ENCODE measurements at regions not wholly inside any gene's neighbourhood (a gene's known extent, or its start where the extent isn't known, plus 50 kb on each side); places are given as distances from the start of the nearest gene placed in this dataset.

DNA sequence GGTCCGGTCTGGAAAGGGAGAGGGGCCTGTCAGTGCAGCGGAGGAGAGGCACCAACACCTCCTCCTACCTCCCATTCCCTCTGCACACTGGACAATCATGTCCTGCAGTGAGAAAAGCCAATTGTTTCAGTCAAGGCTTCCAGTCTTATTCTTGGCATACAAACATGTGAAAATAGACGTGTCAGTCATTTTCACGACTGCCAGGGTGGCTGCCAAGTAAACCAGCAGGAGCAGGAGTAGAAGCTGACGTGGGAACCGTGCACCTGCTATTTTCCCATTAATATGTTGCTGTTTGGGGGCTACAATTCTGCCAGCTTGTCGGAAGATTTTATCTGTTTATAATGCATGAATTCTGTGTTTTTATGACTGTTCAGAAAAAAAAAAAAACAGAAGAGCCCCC is 202.3 kb downstream of the SPP2 start:
- Histone ChIP-seq H3K14ac (ENCODE audit: insufficient read depth, low read length) (no peak overlapping the region), H3K4ac (ENCODE audit: low read depth, low read length) (no peak overlapping the region), H3K27me3 (ENCODE audit: insufficient read depth, low read length) (no peaks in the 10 kb centered on the region), H3K79me2 (ENCODE audit: insufficient read depth, low read length) (no peaks in the 10 kb centered on the region), H4K8ac (replicated peaks; ENCODE audit: insufficient read length, low read depth, low read length) (no peak overlapping the region), H4K91ac (ENCODE audit: insufficient read length, low read depth, low read length) (no peak overlapping the region), H3K56ac (ENCODE audit: insufficient read length, low read depth, low read length) (no peak overlapping the region), H4K5ac (ENCODE audit: insufficient read length, low read depth, low read length) (no peak overlapping the region), H3K9ac (ENCODE audit: extremely low read depth, insufficient read length, low read length) (no peak overlapping the region), H3T11ph (ENCODE audit: low read length) (no peak overlapping the region), H3K23ac (ENCODE audit: insufficient read length, low read depth, low read length) (no peak overlapping the region), H2BK5ac (ENCODE audit: insufficient read length, low read length) (no peak overlapping the region), H2AK5ac (ENCODE audit: insufficient read length, low read length) (no peak overlapping the region), H2BK120ac (ENCODE audit: low read depth, low read length, poor library complexity, severe bottlenecking) (no peak overlapping the region), H2BK15ac (ENCODE audit: low read depth, low read length) (no peak overlapping the region), H2BK20ac (ENCODE audit: low read depth, low read length, poor library complexity, severe bottlenecking) (no peak overlapping the region), H3K27ac (ENCODE audit: insufficient read length, low read depth, low read length) (no peak overlapping the region), H3K4me1 (ENCODE audit: insufficient read depth, low read length) (peaks cover 2% of the 10 kb centered on the region; the same call in 1 of the 2 replicates), H3K79me1 (ENCODE audit: insufficient read depth, low read depth, low read length, poor library complexity, severe bottlenecking) (no peaks in the 10 kb centered on the region), H4K20me1 (ENCODE audit: control insufficient read depth, insufficient read depth, insufficient read length) (no peaks in the 10 kb centered on the region), H3K23me2 (ENCODE audit: insufficient read length, low read depth, low read length, poor library complexity, severe bottlenecking) (no peaks in the 10 kb centered on the region), H2BK12ac (ENCODE audit: insufficient read length, low read depth, low read length) (no peak overlapping the region), H3K9me3 (ENCODE audit: control insufficient read depth, low read depth, low read length) (no peaks in the 10 kb centered on the region), H3K18ac (ENCODE audit: insufficient read length, low read depth, low read length) (no peak overlapping the region), H2AFZ (ENCODE audit: low read length) (no peak overlapping the region), H3K4me2 (ENCODE audit: insufficient read depth, insufficient read length, low read length) (no peak overlapping the region)
- H3K9me3 Mint-ChIP-seq, result peaks cover 9 to 11% of the 10 kb centered on the region in 2 experiments; a peak in 4 of 5 replicates
- no peak for DNase-seq
- peaks cover 6% of the 10 kb centered on the region for H3K27me3 Mint-ChIP-seq (ENCODE audit: low read depth)
- H3K27ac Mint-ChIP-seq, result no peak overlapping the region
- H3K4me3 Mint-ChIP-seq, result no peak overlapping the region
- WGBS (ENCODE audit: extremely low coverage, insufficient read length, low lambda C conversion rate), result no CpG with 5 or more reads among the region's 7 CpGs
- H3K4me1 Mint-ChIP-seq, result peaks cover 16 to 22% of the 10 kb centered on the region in 2 experiments
- H3K36me3 Mint-ChIP-seq (ENCODE audit: insufficient read depth in 1 of 3, low read depth in 3 of 3), result peaks cover 2 to 10% (median 7%) of the 10 kb centered on the region in 3 experiments; a peak in 6 of 7 replicates
- TF ChIP-seq, protein P1, sequence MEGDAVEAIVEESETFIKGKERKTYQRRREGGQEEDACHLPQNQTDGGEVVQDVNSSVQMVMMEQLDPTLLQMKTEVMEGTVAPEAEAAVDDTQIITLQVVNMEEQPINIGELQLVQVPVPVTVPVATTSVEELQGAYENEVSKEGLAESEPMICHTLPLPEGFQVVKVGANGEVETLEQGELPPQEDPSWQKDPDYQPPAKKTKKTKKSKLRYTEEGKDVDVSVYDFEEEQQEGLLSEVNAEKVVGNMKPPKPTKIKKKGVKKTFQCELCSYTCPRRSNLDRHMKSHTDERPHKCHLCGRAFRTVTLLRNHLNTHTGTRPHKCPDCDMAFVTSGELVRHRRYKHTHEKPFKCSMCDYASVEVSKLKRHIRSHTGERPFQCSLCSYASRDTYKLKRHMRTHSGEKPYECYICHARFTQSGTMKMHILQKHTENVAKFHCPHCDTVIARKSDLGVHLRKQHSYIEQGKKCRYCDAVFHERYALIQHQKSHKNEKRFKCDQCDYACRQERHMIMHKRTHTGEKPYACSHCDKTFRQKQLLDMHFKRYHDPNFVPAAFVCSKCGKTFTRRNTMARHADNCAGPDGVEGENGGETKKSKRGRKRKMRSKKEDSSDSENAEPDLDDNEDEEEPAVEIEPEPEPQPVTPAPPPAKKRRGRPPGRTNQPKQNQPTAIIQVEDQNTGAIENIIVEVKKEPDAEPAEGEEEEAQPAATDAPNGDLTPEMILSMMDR (conservative IDR thresholded peaks at IDR 0.05), result no peak

All from H9 (cell line).